ENCODE measurements at regions not wholly inside any gene's neighbourhood (a gene's known extent, or its start where the extent isn't known, plus 50 kb on each side); places are given as distances from the start of the nearest gene placed in this dataset.

- TF ChIP-seq CTCF (IDR thresholded peaks at IDR 0.05; ENCODE audit: insufficient read depth, low read depth, low read length): no peak
- ChIA-PET CTCF (no interaction called here), POLR2A (no interaction called here)
- Histone ChIP-seq H3K27me3 (ENCODE audit: control insufficient read depth, insufficient read depth, low read length) (no peaks in the 10 kb centered on the region), H3K4me3 (ENCODE audit: low read depth, low read length) (no peak overlapping the region), H3K36me3 (ENCODE audit: control insufficient read depth, insufficient read depth, low read length) (no peaks in the 10 kb centered on the region)
- no peak for DNase-seq (ENCODE audit: low read depth)
Measured at GRCh38 chr5:3401635-3402034, 194.0 kb upstream of the IRX1 start.

DNA sequence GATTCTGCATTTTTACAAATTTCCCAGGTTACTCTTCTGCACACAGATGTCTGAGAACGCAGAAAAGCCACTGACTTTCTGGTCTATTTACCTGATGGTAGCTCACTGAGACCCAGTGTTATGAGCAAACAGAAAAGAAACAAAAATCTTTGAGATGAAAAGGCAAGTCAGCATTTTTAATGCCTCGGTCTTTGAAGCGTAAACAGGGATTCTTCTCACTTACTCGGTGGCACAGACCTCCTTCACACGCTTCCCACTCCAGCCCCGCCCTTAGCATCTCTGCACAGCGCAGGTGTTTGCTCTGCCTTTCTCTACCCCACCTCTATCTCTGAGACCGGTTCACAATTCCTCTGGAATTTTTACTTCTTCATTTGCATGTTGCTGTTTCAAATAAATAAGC lies 195.0 kb upstream of the IRX1 start:
- Histone ChIP-seq H3K27me3 (ENCODE audit: control insufficient read depth, insufficient read depth, low read length) (no peaks in the 10 kb centered on the region), H3K4me3 (ENCODE audit: low read depth, low read length) (no peak overlapping the region), H3K36me3 (ENCODE audit: control insufficient read depth, insufficient read depth, low read length) (no peaks in the 10 kb centered on the region)
- no peak for DNase-seq (ENCODE audit: low read depth)
- ChIA-PET CTCF (no interaction called here), POLR2A (no interaction called here)
- TF ChIP-seq CTCF (IDR thresholded peaks at IDR 0.05; ENCODE audit: insufficient read depth, low read depth, low read length): no peak

- no peak overlapping the region for H3K4me3 ChIP-seq (ENCODE audit: low read depth, low read length)
- no peaks in the 10 kb centered on the region for H3K27me3 ChIP-seq (ENCODE audit: control insufficient read depth, insufficient read depth, low read length)
- no peak for DNase-seq (ENCODE audit: low read depth)
- CTCF ChIA-PET: no interaction called here
- no peak for TF ChIP-seq CTCF (IDR thresholded peaks at IDR 0.05; ENCODE audit: insufficient read depth, low read depth, low read length)
- POLR2A ChIA-PET: no interaction called here
- no peaks in the 10 kb centered on the region for H3K36me3 ChIP-seq (ENCODE audit: control insufficient read depth, insufficient read depth, low read length)
Measured at GRCh38 chr5:3394891-3395599, 200.6 kb upstream of the IRX1 start.

DNA sequence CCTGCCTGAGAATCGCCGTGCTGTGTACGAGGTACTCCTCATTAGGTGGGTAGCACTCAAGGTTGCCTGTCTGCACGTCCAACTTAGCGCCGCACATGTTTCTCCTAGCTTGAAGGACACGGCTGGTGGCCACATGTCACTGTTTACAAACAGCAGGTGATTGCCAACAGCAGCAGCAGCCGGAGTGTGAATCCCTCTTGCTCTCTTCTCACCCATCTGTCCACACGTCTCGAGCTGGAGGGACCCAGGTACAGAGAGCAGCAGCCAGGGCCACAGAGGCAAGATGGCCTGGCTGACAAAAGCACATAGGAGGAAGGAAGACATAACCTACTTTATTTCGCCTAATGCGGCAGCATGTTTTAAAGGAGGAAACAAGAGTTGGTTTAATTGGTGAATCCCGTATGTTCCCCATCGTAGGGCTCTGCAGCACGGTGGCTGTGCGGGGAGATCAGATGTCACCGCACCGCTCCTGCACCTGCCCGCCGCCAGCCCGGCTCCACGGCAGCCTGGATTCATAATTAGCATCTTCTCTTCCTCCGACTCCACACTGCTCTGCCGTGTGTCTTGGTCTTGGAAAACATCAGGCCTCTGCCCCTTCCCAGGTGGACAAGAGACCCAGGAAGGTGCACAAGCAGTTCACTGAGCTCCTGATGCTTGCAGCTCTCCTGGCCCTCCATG lies 201.6 kb upstream of the IRX1 start:
- H3K36me3 ChIP-seq (ENCODE audit: control insufficient read depth, insufficient read depth, low read length): no peaks in the 10 kb centered on the region
- CTCF ChIA-PET: no interaction called here
- no peak for TF ChIP-seq CTCF (IDR thresholded peaks at IDR 0.05; ENCODE audit: insufficient read depth, low read depth, low read length)
- DNase-seq (ENCODE audit: low read depth): no peak
- H3K27me3 ChIP-seq (ENCODE audit: control insufficient read depth, insufficient read depth, low read length): no peaks in the 10 kb centered on the region
- POLR2A ChIA-PET: no interaction called here
- H3K4me3 ChIP-seq (ENCODE audit: low read depth, low read length): no peak overlapping the region

DNA sequence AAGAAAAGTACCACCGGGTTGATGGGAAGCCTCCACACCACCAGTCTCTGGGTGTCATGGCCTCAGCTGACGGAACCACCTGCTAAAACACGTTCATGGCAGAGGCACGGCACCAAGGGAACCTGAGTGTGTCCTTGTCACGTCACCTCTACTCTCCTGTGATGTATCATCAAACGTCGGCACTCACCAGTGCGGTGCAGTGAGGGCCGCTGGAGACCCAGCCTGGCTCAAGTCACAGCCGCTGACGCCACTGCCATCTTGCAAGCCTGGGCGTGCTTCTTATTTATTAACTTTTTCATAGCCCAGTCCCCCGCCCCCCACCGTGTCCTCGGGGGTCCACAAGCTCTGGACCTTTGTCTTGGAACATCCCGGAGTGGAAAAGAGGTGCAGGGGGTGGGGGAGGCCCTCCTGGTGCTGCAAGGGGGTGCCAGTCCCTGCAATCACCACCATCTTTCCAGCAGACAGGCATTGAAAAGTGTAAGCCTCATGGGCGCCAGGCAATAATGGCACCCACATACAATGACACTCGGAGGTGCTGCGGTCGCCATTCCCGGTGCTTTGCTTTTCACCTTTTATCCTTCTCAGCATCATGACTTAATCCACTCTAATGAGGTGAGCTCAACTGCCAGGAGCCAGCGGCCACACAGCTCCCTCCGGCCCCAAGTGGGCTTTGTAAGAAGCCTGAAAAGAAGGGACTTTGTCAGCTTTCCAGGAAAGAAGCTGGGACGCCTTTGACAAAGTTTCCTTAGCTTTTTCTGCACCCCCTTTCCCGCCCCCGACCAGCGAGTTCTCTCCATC lies 202.3 kb upstream of the IRX1 start:
- DNase-seq (ENCODE audit: low read depth): no peak
- no peak overlapping the region for H3K4me3 ChIP-seq (ENCODE audit: low read depth, low read length)
- H3K36me3 ChIP-seq (ENCODE audit: control insufficient read depth, insufficient read depth, low read length): no peaks in the 10 kb centered on the region
- ChIA-PET CTCF (no interaction called here), POLR2A (no interaction called here)
- no peak for TF ChIP-seq CTCF (IDR thresholded peaks at IDR 0.05; ENCODE audit: insufficient read depth, low read depth, low read length)
- no peaks in the 10 kb centered on the region for H3K27me3 ChIP-seq (ENCODE audit: control insufficient read depth, insufficient read depth, low read length)
